ENCODE measurements at regions not wholly inside any gene's neighbourhood (a gene's known extent, or its start where the extent isn't known, plus 50 kb on each side); places are given as distances from the start of the nearest gene placed in this dataset.
"Not testable (repeated sequence)": the region's sequence is repeated elsewhere in the genome, so short reads cannot be mapped to it uniquely, and the experiment has no call there.

GRCh38 chr14:58730792-58731464 is 93.2 kb downstream of the DACT1 start:
- ATAC-seq: no peak

- ATAC-seq: no peak
Measured at GRCh38 chr14:58731465-58732293, 93.9 kb downstream of the DACT1 start.

GRCh38 chr14:58732387-58732786 is 94.6 kb downstream of the DACT1 start:
- ATAC-seq: no peak

GRCh38 chr14:58733451-58734208 is 95.9 kb downstream of the DACT1 start:
- no peak for ATAC-seq

- no peak for ATAC-seq
Measured at GRCh38 chr14:58735596-58735995, 97.8 kb downstream of the DACT1 start.

GRCh38 chr14:58736606-58737005 is 98.8 kb downstream of the DACT1 start:
- no peak for ATAC-seq

- ATAC-seq: no peak
Measured at GRCh38 chr14:58737511-58737910, 99.7 kb downstream of the DACT1 start.

- ATAC-seq: no peak
Measured at GRCh38 chr14:58738189-58738836, 100.6 kb downstream of the DACT1 start.

GRCh38 chr14:58738876-58739275 is 101.1 kb downstream of the DACT1 start:
- ATAC-seq: no peak

GRCh38 chr14:58739674-58740073 is 101.9 kb downstream of the DACT1 start:
- ATAC-seq: no peak

- no peak for ATAC-seq
Measured at GRCh38 chr14:58740379-58740935, 102.7 kb downstream of the DACT1 start.

- ATAC-seq: no peak
Measured at GRCh38 chr14:58744801-58745394, 107.1 kb downstream of the DACT1 start.

GRCh38 chr14:58746261-58746660 is 108.5 kb downstream of the DACT1 start:
- ATAC-seq: no peak

- no peak for ATAC-seq
Measured at GRCh38 chr14:58746701-58747100, 108.9 kb downstream of the DACT1 start.

- no peak for ATAC-seq
Measured at GRCh38 chr14:58747181-58747580, 109.4 kb downstream of the DACT1 start.

- not testable (repeated sequence) for ATAC-seq
Measured at GRCh38 chr14:58748251-58748650, 110.5 kb downstream of the DACT1 start.

- ATAC-seq: peak in 1 of 2 donors; percentile 36
Measured at GRCh38 chr14:58749066-58749669, 111.4 kb downstream of the DACT1 start.

- no peak for ATAC-seq
Measured at GRCh38 chr14:58750321-58751269, 112.8 kb downstream of the DACT1 start.

GRCh38 chr14:58751788-58752187 is 114.0 kb downstream of the DACT1 start:
- no peak for ATAC-seq

- ATAC-seq: no peak
Measured at GRCh38 chr14:58752289-58752688, 114.5 kb downstream of the DACT1 start.
